ENCODE measurements at regions not wholly inside any gene's neighbourhood (a gene's known extent, or its start where the extent isn't known, plus 50 kb on each side); places are given as distances from the start of the nearest gene placed in this dataset.

DNA sequence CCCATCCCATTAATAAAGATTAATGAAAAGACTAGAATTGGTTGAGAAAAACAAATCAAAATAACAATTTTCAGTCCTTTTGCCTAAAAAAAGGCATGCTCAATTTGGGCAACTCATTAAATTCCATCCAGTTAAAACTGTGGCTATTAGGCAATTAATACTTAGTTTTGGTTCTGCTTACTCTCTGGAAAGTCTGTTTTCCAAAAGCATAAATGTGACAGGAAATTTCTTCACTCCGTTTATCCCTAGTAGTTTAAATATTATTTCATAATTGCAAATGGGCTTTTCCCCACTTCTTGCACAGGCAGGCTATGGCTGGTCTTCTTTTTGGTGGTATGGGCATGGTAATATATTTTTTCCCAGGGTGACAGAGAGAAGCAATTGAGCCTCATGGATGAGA, 373.3 kb upstream of the KLF4 start:
- no peaks in the 10 kb centered on the region for H4K20me1 ChIP-seq (ENCODE audit: insufficient read depth, poor library complexity, severe bottlenecking)
- no peak for DNase-seq (ENCODE audit: low spot score)
- no peak overlapping the region for H3K4me2 ChIP-seq
- WGBS (ENCODE audit: low lambda C conversion rate, missing lambda C conversion rate), result 77% methylated on average over 1 of the region's 1 CpG
- no peak overlapping the region for H3K4me3 ChIP-seq
- no peak overlapping the region for H3K27ac ChIP-seq
- H3K36me3 ChIP-seq (replicated peaks; ENCODE audit: insufficient read depth, low read depth), result no peaks in the 10 kb centered on the region
- H3K27me3 ChIP-seq, result no peaks in the 10 kb centered on the region
- no peaks in the 10 kb centered on the region for H3K4me1 ChIP-seq (ENCODE audit: insufficient read depth)
- no peak overlapping the region for H2AFZ ChIP-seq
- no peaks in the 10 kb centered on the region for H3K9me3 ChIP-seq (ENCODE audit: low read depth)
- TF ChIP-seq EZH2 (IDR thresholded peaks at IDR 0.05; ENCODE audit: borderline replicate concordance), result no peak
- TF ChIP-seq EZH2phosphoT487 (IDR thresholded peaks at IDR 0.05; ENCODE audit: low read depth, severe bottlenecking, unreplicated experiment), result no peak
- TF ChIP-seq, protein P1, sequence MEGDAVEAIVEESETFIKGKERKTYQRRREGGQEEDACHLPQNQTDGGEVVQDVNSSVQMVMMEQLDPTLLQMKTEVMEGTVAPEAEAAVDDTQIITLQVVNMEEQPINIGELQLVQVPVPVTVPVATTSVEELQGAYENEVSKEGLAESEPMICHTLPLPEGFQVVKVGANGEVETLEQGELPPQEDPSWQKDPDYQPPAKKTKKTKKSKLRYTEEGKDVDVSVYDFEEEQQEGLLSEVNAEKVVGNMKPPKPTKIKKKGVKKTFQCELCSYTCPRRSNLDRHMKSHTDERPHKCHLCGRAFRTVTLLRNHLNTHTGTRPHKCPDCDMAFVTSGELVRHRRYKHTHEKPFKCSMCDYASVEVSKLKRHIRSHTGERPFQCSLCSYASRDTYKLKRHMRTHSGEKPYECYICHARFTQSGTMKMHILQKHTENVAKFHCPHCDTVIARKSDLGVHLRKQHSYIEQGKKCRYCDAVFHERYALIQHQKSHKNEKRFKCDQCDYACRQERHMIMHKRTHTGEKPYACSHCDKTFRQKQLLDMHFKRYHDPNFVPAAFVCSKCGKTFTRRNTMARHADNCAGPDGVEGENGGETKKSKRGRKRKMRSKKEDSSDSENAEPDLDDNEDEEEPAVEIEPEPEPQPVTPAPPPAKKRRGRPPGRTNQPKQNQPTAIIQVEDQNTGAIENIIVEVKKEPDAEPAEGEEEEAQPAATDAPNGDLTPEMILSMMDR (IDR thresholded peaks at IDR 0.05; ENCODE audit: poor library complexity), result no peak
- H3K9me2 ChIP-seq (replicated peaks; ENCODE audit: insufficient read depth), result no peaks in the 10 kb centered on the region
- H3K79me2 ChIP-seq, result no peaks in the 10 kb centered on the region

GRCh38 chr9:107862323-107862722, 372.8 kb upstream of the KLF4 start:
- no peaks in the 10 kb centered on the region for H4K20me1 ChIP-seq (ENCODE audit: insufficient read depth, poor library complexity, severe bottlenecking)
- no peak overlapping the region for H3K4me3 ChIP-seq
- H3K36me3 ChIP-seq (replicated peaks; ENCODE audit: insufficient read depth, low read depth), result no peaks in the 10 kb centered on the region
- no peaks in the 10 kb centered on the region for H3K9me2 ChIP-seq (replicated peaks; ENCODE audit: insufficient read depth)
- H3K79me2 ChIP-seq, result no peaks in the 10 kb centered on the region
- WGBS (ENCODE audit: low lambda C conversion rate, missing lambda C conversion rate), result 86% methylated on average over 1 of the region's 1 CpG
- no peak overlapping the region for H3K4me2 ChIP-seq
- no peaks in the 10 kb centered on the region for H3K27me3 ChIP-seq
- no peaks in the 10 kb centered on the region for H3K9me3 ChIP-seq (ENCODE audit: low read depth)
- H3K4me1 ChIP-seq (ENCODE audit: insufficient read depth), result no peaks in the 10 kb centered on the region
- TF ChIP-seq, protein P1 (IDR thresholded peaks at IDR 0.05; ENCODE audit: poor library complexity), result no peak
- TF ChIP-seq EZH2phosphoT487 (IDR thresholded peaks at IDR 0.05; ENCODE audit: low read depth, severe bottlenecking, unreplicated experiment), result no peak
- no peak for TF ChIP-seq EZH2 (IDR thresholded peaks at IDR 0.05; ENCODE audit: borderline replicate concordance)
- H3K27ac ChIP-seq, result no peak overlapping the region
- no peak for DNase-seq (ENCODE audit: low spot score)
- no peak overlapping the region for H2AFZ ChIP-seq

DNA sequence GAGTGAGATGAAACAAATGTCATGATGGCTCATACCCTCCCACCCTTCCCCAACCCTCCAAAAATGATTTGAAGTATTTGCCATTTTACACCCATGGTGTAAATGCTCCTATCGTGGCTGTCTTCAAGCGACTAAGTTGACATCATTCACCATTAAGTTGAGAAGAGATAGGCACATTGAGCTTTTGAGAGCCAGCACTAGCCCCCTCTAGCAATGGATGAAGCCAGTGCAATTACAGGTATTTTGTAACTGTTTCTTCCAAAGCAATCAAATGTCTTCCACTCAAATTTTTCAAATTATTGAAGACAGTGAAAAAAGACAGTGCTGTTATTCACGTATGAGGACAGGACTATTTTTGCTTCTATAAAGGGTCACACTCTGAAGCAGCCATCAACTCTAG, 371.5 kb upstream of the KLF4 start:
- H2AFZ ChIP-seq, result no peak overlapping the region
- H3K4me2 ChIP-seq, result no peak overlapping the region
- no peak for DNase-seq (ENCODE audit: low spot score)
- H3K9me3 ChIP-seq (ENCODE audit: low read depth), result no peaks in the 10 kb centered on the region
- no peak overlapping the region for H3K4me3 ChIP-seq
- no peak overlapping the region for H3K27ac ChIP-seq
- TF ChIP-seq, protein P1 (IDR thresholded peaks at IDR 0.05; ENCODE audit: poor library complexity), result no peak
- no peak for TF ChIP-seq EZH2phosphoT487 (IDR thresholded peaks at IDR 0.05; ENCODE audit: low read depth, severe bottlenecking, unreplicated experiment)
- no peak for TF ChIP-seq EZH2 (IDR thresholded peaks at IDR 0.05; ENCODE audit: borderline replicate concordance)
- no peaks in the 10 kb centered on the region for H3K27me3 ChIP-seq
- WGBS (ENCODE audit: low lambda C conversion rate, missing lambda C conversion rate), result 80% methylated on average over 3 of the region's 3 CpGs
- H3K36me3 ChIP-seq (replicated peaks; ENCODE audit: insufficient read depth, low read depth), result no peaks in the 10 kb centered on the region
- no peaks in the 10 kb centered on the region for H3K4me1 ChIP-seq (ENCODE audit: insufficient read depth)
- no peaks in the 10 kb centered on the region for H4K20me1 ChIP-seq (ENCODE audit: insufficient read depth, poor library complexity, severe bottlenecking)
- no peaks in the 10 kb centered on the region for H3K79me2 ChIP-seq
- no peaks in the 10 kb centered on the region for H3K9me2 ChIP-seq (replicated peaks; ENCODE audit: insufficient read depth)

DNA sequence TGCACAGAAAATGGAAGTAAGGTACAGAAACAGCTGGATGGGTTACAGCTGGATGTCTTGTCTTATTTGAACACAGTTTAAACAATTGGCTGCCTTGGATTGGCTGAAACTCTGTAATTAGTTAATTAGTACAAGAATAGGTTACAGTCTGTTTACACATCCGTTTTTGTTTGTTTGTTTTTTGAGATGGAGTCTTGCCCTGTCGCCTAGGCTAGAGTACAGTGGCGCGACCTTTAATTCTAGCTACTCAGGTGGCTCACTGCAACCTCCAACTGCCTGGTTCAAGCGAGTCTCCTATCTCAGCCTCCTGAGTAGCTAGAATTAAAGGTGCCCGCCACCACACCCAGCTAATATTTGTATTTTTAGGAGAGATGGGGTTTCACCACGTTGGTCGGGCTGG, 368.7 kb upstream of the KLF4 start:
- H3K9me3 ChIP-seq (ENCODE audit: low read depth), result no peaks in the 10 kb centered on the region
- 89% methylated on average over 8 of the region's 8 CpGs for WGBS (ENCODE audit: low lambda C conversion rate, missing lambda C conversion rate)

More for the DNA sequence above, 368.7 kb upstream of the KLF4 start:
- no peak overlapping the region for H2AFZ ChIP-seq
- no peaks in the 10 kb centered on the region for H3K36me3 ChIP-seq (replicated peaks; ENCODE audit: insufficient read depth, low read depth)
- no peak overlapping the region for H3K27ac ChIP-seq
- H3K9me2 ChIP-seq (replicated peaks; ENCODE audit: insufficient read depth), result no peaks in the 10 kb centered on the region
- H3K4me1 ChIP-seq (ENCODE audit: insufficient read depth), result no peaks in the 10 kb centered on the region
- TF ChIP-seq EZH2phosphoT487 (IDR thresholded peaks at IDR 0.05; ENCODE audit: low read depth, severe bottlenecking, unreplicated experiment), result no peak
- TF ChIP-seq EZH2 (IDR thresholded peaks at IDR 0.05; ENCODE audit: borderline replicate concordance), result no peak
- TF ChIP-seq, protein P1 (IDR thresholded peaks at IDR 0.05; ENCODE audit: poor library complexity), result no peak
- DNase-seq (ENCODE audit: low spot score), result no peak
- H3K4me2 ChIP-seq, result no peak overlapping the region
- H3K79me2 ChIP-seq, result no peaks in the 10 kb centered on the region
- H3K4me3 ChIP-seq, result no peak overlapping the region
- H4K20me1 ChIP-seq (ENCODE audit: insufficient read depth, poor library complexity, severe bottlenecking), result no peaks in the 10 kb centered on the region
- H3K27me3 ChIP-seq, result no peaks in the 10 kb centered on the region
